Hepatocyte (in vitro differentiated cells): ENCODE measurements at regions not wholly inside any gene's neighbourhood (a gene's known extent, or its start where the extent isn't known, plus 50 kb on each side); places are given as distances from the start of the nearest gene placed in this dataset.

Experiments used
- DNase-seq: peaks from one replicate; pipeline ENCODE4 v3.0.0-alpha.2; 2016; ENCODE audit warnings: low spot score
- H2AFZ ChIP-seq: fragments of 200-600 bp; sonication (generic); 2 replicates; pipeline ENCODE4 v1.6.0; 2016; ENCODE audit warnings: antibody characterized with exemption, mild to moderate bottlenecking
- H3K27ac ChIP-seq: fragments of 200-600 bp; sonication (generic); 2 replicates; pipeline ENCODE4 v1.5.1; 2016; ENCODE audit warnings: mild to moderate bottlenecking
- H3K27me3 ChIP-seq: fragments of 200-600 bp; sonication (generic); 2 replicates; pipeline ENCODE4 v1.6.1; 2016
- H3K36me3 ChIP-seq: fragments of 200-600 bp; sonication (generic); replicated peaks from 2 replicates; pipeline ENCODE4 v1.5.1; 2016; ENCODE audit warnings: low read depth; ENCODE audit not compliant: insufficient read depth
- H3K4me1 ChIP-seq: fragments of 200-600 bp; sonication (generic); 2 replicates; pipeline ENCODE4 v1.5.1; 2016; ENCODE audit warnings: mild to moderate bottlenecking, moderate library complexity; ENCODE audit not compliant: insufficient read depth
- H3K4me2 ChIP-seq: fragments of 200-600 bp; sonication (generic); 2 replicates; pipeline ENCODE4 v1.6.0; 2016
- H3K4me3 ChIP-seq: fragments of 200-600 bp; sonication (generic); 2 replicates; pipeline ENCODE4 v1.5.1; 2016; ENCODE audit warnings: mild to moderate bottlenecking
- H3K79me2 ChIP-seq: fragments of 200-600 bp; sonication (generic); 2 replicates; pipeline ENCODE4 v1.6.0; 2017; ENCODE audit warnings: mild to moderate bottlenecking
- H3K9me2 ChIP-seq: fragments of 200-600 bp; sonication (generic); replicated peaks from 2 replicates; pipeline ENCODE4 v1.6.0; 2017; ENCODE audit warnings: mild to moderate bottlenecking; ENCODE audit not compliant: insufficient read depth
- H3K9me3 ChIP-seq: fragments of 200-600 bp; sonication (generic); 2 replicates; pipeline ENCODE4 v1.5.1; 2016; ENCODE audit warnings: low read depth, mild to moderate bottlenecking
- H4K20me1 ChIP-seq: fragments of 200-600 bp; sonication (generic); 2 replicates; pipeline ENCODE4 v1.6.0; 2016; ENCODE audit warnings: mild to moderate bottlenecking; ENCODE audit not compliant: insufficient read depth, poor library complexity, severe bottlenecking
- CTCF ChIP-seq: fragments of 200-600 bp; sonication (generic); IDR thresholded peaks from 2 replicates; pipeline ENCODE4 v1.5.1; 2016; ENCODE audit warnings: antibody characterized with exemption, mild to moderate bottlenecking; ENCODE audit not compliant: poor library complexity
- EZH2 ChIP-seq: fragments of 200-600 bp; sonication (generic); IDR thresholded peaks from 2 replicates; pipeline ENCODE4 v1.6.1; 2016; ENCODE audit warnings: antibody characterized with exemption, mild to moderate bottlenecking, borderline replicate concordance
- EZH2phosphoT487 ChIP-seq: fragments of 200-600 bp; sonication (generic); IDR thresholded peaks from one replicate; pipeline ENCODE4 v1.6.1; 2018; ENCODE audit warnings: antibody characterized with exemption, mild to moderate bottlenecking, low read depth, moderate library complexity; ENCODE audit not compliant: unreplicated experiment, severe bottlenecking
- WGBS: methylation state at CpG from one replicate; pipeline ENCODE4 v1.1.6; 2016; ENCODE audit warnings: low lambda C conversion rate; ENCODE audit errors: missing lambda C conversion rate; 5-methylcytosine and 5-hydroxymethylcytosine counted together

- Histone ChIP-seq H4K20me1 (no peaks in the 10 kb centered on the region), H3K4me2 (no peak overlapping the region), H3K9me3 (no peaks in the 10 kb centered on the region), H3K79me2 (no peaks in the 10 kb centered on the region), H2AFZ (no peak overlapping the region), H3K27ac (no peak overlapping the region), H3K27me3 (no peaks in the 10 kb centered on the region), H3K4me1 (no peaks in the 10 kb centered on the region), H3K36me3 (no peaks in the 10 kb centered on the region), H3K9me2 (no peaks in the 10 kb centered on the region), H3K4me3 (no peak overlapping the region)
- 64% methylated on average over 4 of the region's 4 CpGs for WGBS
- no peak for DNase-seq
- TF ChIP-seq CTCF (no peak), EZH2 (no peak), EZH2phosphoT487 (no peak)
Observed at GRCh38 chr3:34777386-34777785, 861.9 kb upstream of the ARPP21 start.

- Histone ChIP-seq H3K4me1 (no peaks in the 10 kb centered on the region), H3K9me3 (no peaks in the 10 kb centered on the region), H3K79me2 (no peaks in the 10 kb centered on the region), H3K4me2 (no peak overlapping the region), H2AFZ (no peak overlapping the region), H3K9me2 (no peaks in the 10 kb centered on the region), H3K4me3 (no peak overlapping the region), H3K36me3 (no peaks in the 10 kb centered on the region), H4K20me1 (no peaks in the 10 kb centered on the region), H3K27ac (no peak overlapping the region), H3K27me3 (no peaks in the 10 kb centered on the region)
- TF ChIP-seq EZH2 (no peak), EZH2phosphoT487 (no peak), CTCF (no peak)
- DNase-seq: no peak
- WGBS: 90% methylated on average over 1 of the region's 1 CpG
Observed at GRCh38 chr3:34779092-34779491, 860.2 kb upstream of the ARPP21 start.

GRCh38 chr3:34780294-34780693, 859.0 kb upstream of the ARPP21 start:
- H3K4me1 ChIP-seq: no peaks in the 10 kb centered on the region
- H3K36me3 ChIP-seq: no peaks in the 10 kb centered on the region
- H3K27me3 ChIP-seq: no peaks in the 10 kb centered on the region
- no peaks in the 10 kb centered on the region for H4K20me1 ChIP-seq
- no peaks in the 10 kb centered on the region for H3K9me3 ChIP-seq
- no peak overlapping the region for H3K4me3 ChIP-seq
- no peak overlapping the region for H2AFZ ChIP-seq
- H3K27ac ChIP-seq: no peak overlapping the region
- H3K4me2 ChIP-seq: no peak overlapping the region
- H3K9me2 ChIP-seq: no peaks in the 10 kb centered on the region
- TF ChIP-seq EZH2 (no peak), CTCF (no peak), EZH2phosphoT487 (no peak)
- H3K79me2 ChIP-seq: no peaks in the 10 kb centered on the region
- DNase-seq: no peak
- WGBS: 77% methylated on average over 5 of the region's 5 CpGs

- no peak for DNase-seq
- 75% methylated on average over 4 of the region's 4 CpGs for WGBS
- H3K9me3 ChIP-seq: no peaks in the 10 kb centered on the region
- no peaks in the 10 kb centered on the region for H3K79me2 ChIP-seq
- no peak overlapping the region for H3K27ac ChIP-seq
- no peaks in the 10 kb centered on the region for H3K9me2 ChIP-seq
- H2AFZ ChIP-seq: no peak overlapping the region
- TF ChIP-seq EZH2phosphoT487 (no peak), CTCF (no peak), EZH2 (no peak)
- no peaks in the 10 kb centered on the region for H4K20me1 ChIP-seq
- H3K4me3 ChIP-seq: no peak overlapping the region
- no peaks in the 10 kb centered on the region for H3K27me3 ChIP-seq
- H3K4me1 ChIP-seq: no peaks in the 10 kb centered on the region
- H3K4me2 ChIP-seq: no peak overlapping the region
- H3K36me3 ChIP-seq: no peaks in the 10 kb centered on the region
Observed at GRCh38 chr3:34780973-34781372, 858.4 kb upstream of the ARPP21 start.
